Dendritic cell treated with granulocyte-macrophage colony-stimulating factor and Interleukin-4, amounts not matched to agents 40 ng/mL and 50 ng/mL, for 4 days (primary cell): ENCODE measurements at regions not wholly inside any gene's neighbourhood (a gene's known extent, or its start where the extent isn't known, plus 50 kb on each side); places are given as distances from the start of the nearest gene placed in this dataset.
A peak's percentile ranks its signal among the peaks of the same experiment; 100 is the strongest.

ENCODE experiments used
- H3K27ac Mint-ChIP-seq: one replicate; pipeline ENCODE4 v1.8.0; 2022; ENCODE audit warnings: mild to moderate bottlenecking, mixed read lengths
- H3K27me3 Mint-ChIP-seq: one replicate; pipeline ENCODE4 v1.8.0; 2022; ENCODE audit warnings: mild to moderate bottlenecking, mixed read lengths
- H3K36me3 Mint-ChIP-seq: one replicate; pipeline ENCODE4 v1.8.0; 2022; ENCODE audit warnings: low read depth, mixed read lengths
- H3K4me1 Mint-ChIP-seq: one replicate; pipeline ENCODE4 v1.8.0; 2022; ENCODE audit warnings: low read depth, mixed read lengths
- H3K4me3 Mint-ChIP-seq: one replicate; pipeline ENCODE4 v1.8.0; 2022; ENCODE audit warnings: mild to moderate bottlenecking, moderate library complexity, mixed read lengths
- H3K9me3 Mint-ChIP-seq: one replicate; pipeline ENCODE4 v1.8.0; 2022; ENCODE audit warnings: mixed read lengths
- intact Hi-C: fragments of 100-400 bp; cut with micrococcal nuclease; formaldehyde crosslinking; loops from one replicate; pipeline ENCODE4 v1.15.0; 2022

GRCh38 chr16:85457366-85457765 lies 155.8 kb upstream of the GSE1 start:
- H3K4me1 Mint-ChIP-seq = peaks cover 4% of the 10 kb centered on the region
- no peaks in the 10 kb centered on the region for H3K36me3 Mint-ChIP-seq
- intact Hi-C loops = no loop called here
- peaks cover 68% of the 10 kb centered on the region for H3K27me3 Mint-ChIP-seq
- no peak overlapping the region for H3K4me3 Mint-ChIP-seq
- no peak overlapping the region for H3K27ac Mint-ChIP-seq
- no peaks in the 10 kb centered on the region for H3K9me3 Mint-ChIP-seq

GRCh38 chr16:85458968-85459367 lies 154.2 kb upstream of the GSE1 start:
- H3K4me3 Mint-ChIP-seq = no peak overlapping the region
- H3K36me3 Mint-ChIP-seq = no peaks in the 10 kb centered on the region
- H3K4me1 Mint-ChIP-seq = peaks cover 11% of the 10 kb centered on the region
- H3K27me3 Mint-ChIP-seq = peaks cover 65% of the 10 kb centered on the region
- intact Hi-C loops = no loop called here
- H3K27ac Mint-ChIP-seq = no peak overlapping the region
- no peaks in the 10 kb centered on the region for H3K9me3 Mint-ChIP-seq

- Mint-ChIP-seq H3K27ac (no peak overlapping the region), H3K36me3 (no peaks in the 10 kb centered on the region), H3K4me3 (no peak overlapping the region), H3K27me3 (peaks cover 70% of the 10 kb centered on the region), H3K9me3 (no peaks in the 10 kb centered on the region), H3K4me1 (peaks cover 11% of the 10 kb centered on the region)
- intact Hi-C loops = no loop called here
Observed at GRCh38 chr16:85459529-85460251, 153.4 kb upstream of the GSE1 start.

DNA sequence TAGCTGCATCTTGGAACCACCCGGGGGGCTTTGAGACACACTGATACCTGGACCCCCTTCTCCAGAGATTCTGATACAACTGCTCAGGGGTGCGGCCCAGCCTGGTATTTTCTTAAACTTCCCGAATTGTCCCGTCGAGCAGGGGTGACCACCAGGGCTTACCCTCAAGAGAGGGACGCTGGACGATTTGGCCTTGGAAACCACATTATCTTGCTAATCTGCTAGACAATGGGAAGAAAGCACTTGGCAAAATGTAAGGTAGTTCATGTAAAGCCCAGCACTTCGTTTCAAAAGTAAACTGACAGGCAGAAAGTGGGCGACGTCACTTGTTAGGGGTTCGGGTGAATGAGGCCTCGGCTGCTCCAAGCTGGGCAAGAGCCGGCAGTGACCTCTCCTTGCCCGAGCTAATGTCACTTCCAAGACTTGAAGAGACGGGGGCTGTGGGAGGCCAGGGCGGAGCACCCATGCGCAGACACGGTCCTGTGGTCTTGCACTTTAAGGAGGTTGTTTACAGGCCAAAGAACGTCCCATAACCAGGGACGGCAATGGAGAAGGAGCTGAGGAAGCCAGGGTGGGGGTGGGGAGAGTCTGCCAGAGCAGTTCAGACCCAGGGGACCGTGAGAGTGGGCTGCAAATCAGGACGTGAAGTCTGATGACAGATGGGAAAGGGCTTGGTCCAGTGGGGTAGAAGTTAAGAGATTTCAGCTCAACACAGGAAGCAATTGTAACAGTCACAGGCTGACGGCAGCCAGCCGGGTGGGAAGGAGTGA lies 152.7 kb upstream of the GSE1 start:
- Mint-ChIP-seq H3K36me3 (no peaks in the 10 kb centered on the region), H3K27me3 (peaks cover 70% of the 10 kb centered on the region), H3K27ac (no peak overlapping the region), H3K4me1 (peaks cover 11% of the 10 kb centered on the region), H3K4me3 (no peak overlapping the region), H3K9me3 (no peaks in the 10 kb centered on the region)
- intact Hi-C loops = no loop called here

GRCh38 chr16:85461022-85461813 lies 151.9 kb upstream of the GSE1 start:
- intact Hi-C loops = no loop called here
- Mint-ChIP-seq H3K27ac (no peak overlapping the region), H3K36me3 (no peaks in the 10 kb centered on the region), H3K4me1 (peaks cover 11% of the 10 kb centered on the region), H3K4me3 (no peak overlapping the region), H3K27me3 (peaks cover 69% of the 10 kb centered on the region), H3K9me3 (no peaks in the 10 kb centered on the region)

- H3K27ac Mint-ChIP-seq = no peak overlapping the region
- peaks cover 11% of the 10 kb centered on the region for H3K4me1 Mint-ChIP-seq
- H3K4me3 Mint-ChIP-seq = peak overlapping the region; percentile 42
- H3K36me3 Mint-ChIP-seq = no peaks in the 10 kb centered on the region
- no peaks in the 10 kb centered on the region for H3K9me3 Mint-ChIP-seq
- peaks cover 68% of the 10 kb centered on the region for H3K27me3 Mint-ChIP-seq
- intact Hi-C loops = no loop called here
Observed at GRCh38 chr16:85461814-85462713, 151.1 kb upstream of the GSE1 start.

DNA sequence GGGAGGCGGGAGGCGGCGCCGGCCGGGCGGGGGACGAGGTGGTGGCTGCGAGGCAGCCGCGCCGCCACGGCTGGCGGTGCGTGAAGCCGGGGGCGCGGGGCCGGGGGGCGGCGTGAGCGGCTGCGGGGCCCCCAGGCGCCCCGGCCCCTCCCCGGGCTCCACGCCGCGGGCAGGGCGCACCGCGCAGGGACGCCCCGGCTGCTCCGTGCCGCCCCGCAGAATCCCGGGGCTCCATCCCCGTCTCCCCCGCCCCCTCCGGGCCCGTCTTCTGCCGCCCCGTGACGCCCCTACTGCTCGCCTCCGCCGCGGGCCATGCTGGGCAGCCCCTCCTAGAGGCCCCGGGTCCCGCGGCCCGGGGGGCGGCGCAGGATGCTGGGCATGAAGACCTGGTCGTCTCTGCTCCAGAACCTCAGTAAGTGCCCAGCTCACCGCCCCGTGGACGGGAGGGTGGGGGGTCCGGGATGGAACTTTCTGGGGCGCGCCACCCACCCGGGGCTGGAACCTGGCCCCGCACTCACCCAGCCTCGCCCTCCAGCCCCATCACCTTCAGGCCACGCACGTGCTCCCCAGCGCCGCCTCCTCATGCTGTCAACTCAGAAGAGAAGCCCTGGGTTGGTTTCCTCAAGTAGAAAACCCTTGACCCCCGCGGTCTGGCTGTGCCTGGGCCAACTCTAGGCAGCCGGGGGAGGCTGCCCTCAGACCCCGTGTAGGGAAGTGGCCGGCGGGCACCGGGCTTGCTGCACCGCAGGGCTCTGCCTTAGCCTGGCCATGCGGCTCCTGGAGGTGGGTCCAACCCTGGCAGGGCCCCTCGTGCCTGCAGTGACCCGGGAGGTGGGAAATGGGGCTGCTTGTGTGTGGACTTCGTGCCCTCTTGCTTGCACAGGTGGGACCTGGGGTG lies 150.2 kb upstream of the GSE1 start:
- H3K9me3 Mint-ChIP-seq = no peaks in the 10 kb centered on the region
- intact Hi-C loops = no loop called here
- no peak overlapping the region for H3K4me3 Mint-ChIP-seq
- H3K27ac Mint-ChIP-seq = no peak overlapping the region
- H3K4me1 Mint-ChIP-seq = peaks cover 11% of the 10 kb centered on the region
- no peaks in the 10 kb centered on the region for H3K36me3 Mint-ChIP-seq
- H3K27me3 Mint-ChIP-seq = peaks cover 69% of the 10 kb centered on the region

DNA sequence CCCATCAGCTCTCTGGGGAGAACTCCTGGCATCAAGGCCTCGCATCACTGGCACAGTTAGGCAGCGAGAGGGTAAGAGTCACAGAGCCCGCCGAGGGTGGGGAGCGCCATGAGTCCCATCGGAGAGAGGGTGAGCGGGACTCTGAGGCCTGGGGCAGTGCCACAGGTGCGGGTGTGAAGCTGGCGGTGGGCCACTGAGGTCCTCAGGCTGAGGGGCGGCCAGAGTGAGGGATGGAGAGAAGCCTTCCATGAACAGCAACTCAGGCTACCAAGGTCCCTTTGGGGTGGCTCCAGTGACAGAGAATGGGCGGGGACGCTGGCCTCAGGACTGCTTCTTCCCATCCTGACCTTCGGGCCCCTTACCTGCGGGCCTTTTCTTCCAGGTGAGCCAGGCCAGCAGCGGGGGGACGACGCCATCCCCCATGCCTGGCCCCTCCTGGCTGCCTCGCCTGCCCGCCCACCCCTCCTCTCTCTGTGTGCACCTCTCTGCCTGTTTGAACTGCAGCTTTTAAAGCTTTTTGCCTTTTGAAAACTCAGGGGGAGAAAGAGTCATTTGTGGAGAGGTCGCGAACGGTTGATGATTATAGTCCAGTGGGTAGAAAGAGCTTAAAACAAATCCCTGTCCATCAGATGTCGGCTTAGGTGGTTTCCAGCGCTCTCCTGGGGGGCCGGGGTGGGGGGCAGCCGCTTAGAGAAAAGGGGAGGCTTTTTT lies 149.3 kb upstream of the GSE1 start:
- peaks cover 11% of the 10 kb centered on the region for H3K4me1 Mint-ChIP-seq
- intact Hi-C loops = no loop called here
- no peaks in the 10 kb centered on the region for H3K36me3 Mint-ChIP-seq
- no peak overlapping the region for H3K4me3 Mint-ChIP-seq
- peaks cover 67% of the 10 kb centered on the region for H3K27me3 Mint-ChIP-seq
- H3K27ac Mint-ChIP-seq = no peak overlapping the region
- H3K9me3 Mint-ChIP-seq = no peaks in the 10 kb centered on the region

DNA sequence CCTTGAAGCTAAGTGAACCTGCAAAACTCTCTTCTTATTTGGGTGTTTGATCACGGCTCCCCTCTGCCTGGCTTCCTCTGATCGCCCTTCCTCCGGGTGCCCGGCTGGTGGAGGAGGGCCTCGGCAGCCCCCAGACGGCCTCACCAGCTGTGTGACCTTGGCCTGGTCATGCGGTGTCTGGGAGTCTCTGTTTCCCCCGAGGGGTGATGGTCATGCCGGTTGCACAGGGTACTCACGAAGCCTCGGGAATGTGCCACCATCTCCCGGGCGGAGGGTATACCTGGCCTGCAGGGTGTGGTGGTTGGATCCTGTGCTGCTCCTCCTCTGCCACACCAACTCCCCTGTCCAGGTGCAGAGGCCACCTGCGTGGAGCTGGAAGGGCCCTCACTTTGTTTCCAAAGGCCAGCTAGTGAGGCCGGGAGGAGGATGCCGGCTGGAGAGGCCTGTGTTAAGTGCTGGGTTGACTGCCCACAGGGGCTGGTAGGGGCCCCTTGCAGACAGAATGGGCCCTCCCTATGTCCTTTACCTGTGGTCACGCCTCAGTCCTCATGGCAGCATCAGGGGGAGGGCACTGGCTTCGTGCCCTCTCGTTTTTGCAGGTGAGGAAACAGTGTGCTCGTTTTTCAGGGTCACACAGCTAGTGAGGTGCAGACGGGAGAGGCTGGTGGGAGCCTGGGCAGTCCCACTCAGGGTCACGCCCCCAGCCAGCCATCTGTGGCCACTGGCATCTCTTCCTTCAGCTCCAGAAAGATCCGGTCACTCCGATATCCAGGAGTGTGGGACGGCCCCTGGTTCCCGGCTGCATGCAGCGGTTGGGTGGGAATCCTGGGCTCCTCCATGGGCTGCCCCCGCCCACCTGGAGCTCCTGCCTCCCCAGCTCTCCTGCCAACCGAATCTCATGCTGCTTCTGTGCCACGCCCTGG lies 148.5 kb upstream of the GSE1 start:
- Mint-ChIP-seq H3K4me3 (no peak overlapping the region), H3K4me1 (peaks cover 11% of the 10 kb centered on the region), H3K36me3 (no peaks in the 10 kb centered on the region), H3K27ac (no peak overlapping the region), H3K27me3 (peaks cover 60% of the 10 kb centered on the region), H3K9me3 (no peaks in the 10 kb centered on the region)
- intact Hi-C loops = no loop called here

- Mint-ChIP-seq H3K36me3 (no peaks in the 10 kb centered on the region), H3K27me3 (peaks cover 53% of the 10 kb centered on the region), H3K9me3 (no peaks in the 10 kb centered on the region), H3K27ac (no peak overlapping the region), H3K4me1 (peaks cover 11% of the 10 kb centered on the region), H3K4me3 (no peak overlapping the region)
- intact Hi-C loops = no loop called here
Observed at GRCh38 chr16:85465328-85466303, 147.5 kb upstream of the GSE1 start.

GRCh38 chr16:85466304-85466700 lies 146.8 kb upstream of the GSE1 start:
- Mint-ChIP-seq H3K36me3 (no peaks in the 10 kb centered on the region), H3K9me3 (no peaks in the 10 kb centered on the region), H3K4me3 (no peak overlapping the region), H3K27me3 (peaks cover 46% of the 10 kb centered on the region), H3K4me1 (peaks cover 11% of the 10 kb centered on the region), H3K27ac (no peak overlapping the region)
- intact Hi-C loops = no loop called here
